HG02973 (cell line): ENCODE measurements at regions not wholly inside any gene's neighbourhood (a gene's known extent, or its start where the extent isn't known, plus 50 kb on each side); places are given as distances from the start of the nearest gene placed in this dataset.

Experiments used
- ATAC-seq: cut with Tn5 transposase; IDR thresholded peaks from one replicate; pipeline ENCODE4 v1.9.1; 2021; ENCODE audit warnings: moderate library complexity; ENCODE audit not compliant: unreplicated experiment

DNA sequence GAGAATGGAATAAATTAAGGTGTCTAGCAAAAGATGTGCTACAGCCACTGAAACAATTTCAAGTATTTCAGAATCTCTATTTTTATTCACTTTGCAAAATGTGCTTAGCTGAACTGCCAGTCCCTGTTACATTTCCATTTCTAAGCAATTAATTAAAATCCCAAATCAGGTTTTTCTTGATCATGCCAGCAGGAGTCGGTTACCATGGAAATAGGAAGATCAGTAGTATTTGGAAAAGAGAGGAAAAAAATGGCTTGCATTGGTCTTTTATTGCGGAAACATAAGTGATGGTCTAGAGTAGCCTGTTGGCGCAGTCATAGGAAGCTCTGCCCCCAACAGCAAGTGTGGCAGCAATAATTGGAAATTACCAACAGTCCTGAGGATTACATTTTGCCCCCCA is 867.1 kb downstream of the GATA3 start:
- ATAC-seq = no peak

DNA sequence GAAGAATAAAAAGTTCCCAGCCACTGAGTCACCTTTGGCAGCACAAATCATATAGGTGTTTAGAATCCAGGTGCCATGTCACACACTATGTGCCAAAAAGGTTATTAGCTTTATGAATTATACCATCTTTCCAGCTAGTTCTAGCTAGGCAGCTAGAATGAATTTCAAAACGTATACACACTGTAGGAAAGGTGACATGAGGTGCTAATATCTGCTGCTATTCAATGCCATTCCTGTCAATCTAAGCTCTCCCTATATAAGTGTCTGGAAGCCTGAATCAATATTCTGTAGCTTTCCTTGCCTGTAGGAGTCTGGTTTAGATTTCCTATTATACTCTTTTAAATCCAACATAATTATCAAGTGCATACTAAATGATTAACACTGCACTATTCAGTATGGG is 868.6 kb downstream of the GATA3 start:
- no peak for ATAC-seq

GRCh38 chr10:8927705-8928104 is 873.2 kb downstream of the GATA3 start:
- ATAC-seq = no peak

DNA sequence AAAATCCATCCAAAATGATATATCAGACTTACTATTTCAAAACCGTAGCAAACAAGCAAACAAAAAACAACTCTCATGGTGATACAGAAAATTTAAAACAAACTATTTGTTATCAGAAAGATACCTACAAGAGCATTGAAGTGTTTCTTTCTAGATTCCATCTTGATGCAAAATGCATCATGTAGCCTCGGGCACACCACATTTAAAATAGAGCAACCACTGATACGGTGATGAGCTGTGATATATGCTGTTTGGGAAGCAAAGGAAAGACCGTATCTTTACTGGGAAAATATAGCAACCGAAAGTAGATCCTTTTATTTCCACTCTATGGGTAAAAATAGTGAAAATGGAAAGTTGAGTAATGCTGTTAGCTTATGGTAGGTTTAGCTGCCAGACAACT is 892.0 kb downstream of the GATA3 start:
- ATAC-seq = no peak

DNA sequence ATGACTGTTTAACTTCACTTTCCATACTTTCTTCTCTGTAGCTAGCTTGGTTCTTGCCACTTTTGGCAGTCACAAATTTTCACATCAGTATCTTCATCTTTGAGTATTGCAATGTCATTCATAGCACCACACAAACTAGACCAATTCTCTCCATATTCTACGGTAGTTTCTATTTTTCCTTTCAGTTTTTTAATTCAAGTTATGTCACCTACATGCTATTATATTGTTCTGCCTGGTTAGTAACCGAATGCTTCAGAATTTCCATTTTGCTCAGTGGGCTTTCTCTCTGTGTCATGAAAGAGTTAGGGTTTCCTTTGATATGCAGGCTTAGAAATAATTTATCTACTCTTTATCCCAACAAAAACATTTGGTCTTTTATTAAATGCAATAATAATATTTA is 896.5 kb downstream of the GATA3 start:
- ATAC-seq = no peak

DNA sequence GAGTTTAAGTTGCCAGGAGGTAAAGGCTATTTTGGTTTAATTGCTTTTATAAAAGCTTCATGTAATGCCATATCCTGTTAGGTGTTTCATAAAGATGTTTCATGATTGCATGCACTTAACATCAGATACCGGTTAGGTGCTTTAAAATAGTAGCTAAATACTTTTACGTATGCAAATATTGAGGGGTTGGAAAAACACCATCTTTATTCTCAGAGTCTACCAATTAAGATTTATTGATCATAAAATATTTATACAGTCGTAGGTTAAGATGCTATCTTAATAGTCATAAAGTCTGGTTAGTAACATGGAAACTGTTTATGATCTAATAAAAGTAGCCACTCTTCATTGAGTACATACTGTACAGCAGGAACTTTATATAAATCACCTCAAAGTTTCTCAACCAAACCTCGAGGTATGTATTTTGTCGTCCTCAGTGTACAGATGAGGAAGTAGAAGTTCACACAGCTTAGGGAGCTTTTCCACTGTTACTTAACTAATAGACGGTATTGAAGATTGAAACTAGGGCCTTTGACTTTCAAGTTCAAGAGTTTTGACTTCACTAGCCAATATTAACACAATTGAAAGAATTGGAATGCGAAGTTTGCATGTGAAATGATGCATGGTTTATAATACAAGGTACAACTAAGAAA is 897.1 kb downstream of the GATA3 start:
- ATAC-seq = no peak

GRCh38 chr10:8956400-8956799 is 901.9 kb downstream of the GATA3 start:
- ATAC-seq = no peak

- no peak for ATAC-seq
Observed at GRCh38 chr10:8962249-8962648, 907.8 kb downstream of the GATA3 start.

GRCh38 chr10:8967061-8967460 is 912.6 kb downstream of the GATA3 start:
- ATAC-seq = no peak

GRCh38 chr10:8969853-8970252 is 915.4 kb downstream of the GATA3 start:
- no peak for ATAC-seq

DNA sequence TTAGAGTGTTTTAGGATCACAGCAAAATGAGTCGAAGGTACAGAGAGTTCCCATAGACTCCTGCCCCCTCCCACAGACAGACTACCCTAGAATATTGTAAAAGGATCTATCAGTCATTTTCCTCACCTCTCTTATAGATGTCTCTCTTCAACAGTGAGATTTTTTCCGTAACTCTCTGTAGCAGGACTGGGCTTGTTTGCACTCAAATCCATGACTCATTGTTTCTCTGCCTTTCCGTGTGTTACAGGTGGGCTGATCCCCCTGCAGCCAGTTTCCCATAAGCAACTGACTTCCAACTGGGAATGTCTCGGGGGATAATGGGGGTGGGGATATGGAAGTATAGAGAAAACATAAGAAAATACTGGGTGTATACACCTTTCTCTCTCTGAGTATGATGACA is 921.0 kb downstream of the GATA3 start:
- ATAC-seq = no peak

GRCh38 chr10:8978100-8978499 is 923.6 kb downstream of the GATA3 start:
- ATAC-seq = no peak

DNA sequence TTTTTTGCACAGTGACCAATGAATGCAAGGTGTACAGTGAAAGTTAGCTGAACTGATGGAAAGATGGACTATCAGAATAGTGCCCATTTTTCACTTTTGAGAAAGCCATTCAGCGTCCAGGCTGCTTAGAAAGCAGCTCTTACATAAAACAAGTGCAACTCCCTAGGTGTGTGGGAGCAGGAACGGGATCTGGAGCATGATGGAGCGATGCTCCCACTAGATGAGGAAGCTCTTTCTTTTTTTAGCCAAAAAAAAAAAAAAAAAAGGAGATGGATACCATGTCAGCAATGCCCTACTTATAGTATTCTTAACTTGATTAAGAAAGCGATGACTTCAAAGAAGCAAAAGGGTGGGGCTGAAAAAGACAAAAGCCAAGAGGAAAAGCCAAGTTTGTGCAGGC is 925.5 kb downstream of the GATA3 start:
- ATAC-seq = no peak

DNA sequence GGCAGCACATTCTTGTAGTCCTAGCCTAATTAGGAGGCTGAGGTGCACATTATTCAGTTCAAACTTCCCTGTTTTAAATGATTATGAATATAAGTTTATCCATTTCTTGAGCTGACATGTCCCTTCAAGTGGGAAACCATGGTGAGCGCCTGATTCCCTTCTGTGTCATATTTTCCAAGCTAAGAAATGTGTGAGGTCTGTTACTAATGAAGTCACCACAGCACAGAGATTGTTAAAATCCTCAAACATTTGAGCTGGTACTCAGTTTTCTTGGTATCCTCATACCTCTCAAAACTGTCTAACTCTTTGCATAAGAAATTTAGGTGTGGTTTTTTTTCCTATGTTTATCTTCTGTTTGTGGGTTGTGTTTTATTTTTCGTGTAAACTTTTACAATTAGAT is 926.8 kb downstream of the GATA3 start:
- ATAC-seq = no peak

DNA sequence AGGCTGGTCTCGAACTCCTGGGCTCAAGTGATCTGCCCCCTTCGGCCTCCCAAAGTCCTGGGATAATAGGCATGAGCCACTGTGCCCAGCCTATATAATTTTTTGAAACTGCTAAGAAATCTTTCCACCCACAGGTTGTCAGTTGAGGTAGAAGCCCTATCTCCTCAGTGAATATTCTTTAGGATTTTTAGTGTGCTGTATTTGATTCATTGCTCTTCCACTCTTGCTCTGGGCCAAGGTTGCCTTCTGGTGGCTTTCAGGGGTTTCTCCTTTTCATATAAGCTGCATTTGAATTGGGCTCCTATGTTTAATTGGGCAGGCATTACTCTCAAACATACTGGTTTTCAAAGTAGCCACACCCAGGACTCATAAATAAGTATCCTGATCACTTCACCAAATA is 931.2 kb downstream of the GATA3 start:
- ATAC-seq = no peak

DNA sequence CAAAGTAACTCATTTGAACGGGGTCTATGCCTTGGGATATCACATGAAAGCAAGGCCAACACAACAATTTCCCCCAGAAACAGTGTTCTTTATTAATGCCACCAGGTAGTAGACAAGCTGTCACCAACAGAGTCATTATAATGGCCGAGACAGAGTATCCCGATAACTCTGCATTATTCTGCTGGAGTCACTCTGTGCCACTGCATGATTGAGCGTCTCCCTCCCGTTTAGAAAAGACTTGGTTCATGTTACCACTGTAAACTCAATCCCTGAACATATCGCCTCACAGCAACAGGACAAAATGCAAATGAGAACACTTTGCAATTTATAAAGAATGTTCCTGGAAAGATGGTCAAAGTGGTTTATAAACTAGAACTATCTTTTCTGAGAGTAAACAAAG is 932.5 kb downstream of the GATA3 start:
- ATAC-seq = no peak

DNA sequence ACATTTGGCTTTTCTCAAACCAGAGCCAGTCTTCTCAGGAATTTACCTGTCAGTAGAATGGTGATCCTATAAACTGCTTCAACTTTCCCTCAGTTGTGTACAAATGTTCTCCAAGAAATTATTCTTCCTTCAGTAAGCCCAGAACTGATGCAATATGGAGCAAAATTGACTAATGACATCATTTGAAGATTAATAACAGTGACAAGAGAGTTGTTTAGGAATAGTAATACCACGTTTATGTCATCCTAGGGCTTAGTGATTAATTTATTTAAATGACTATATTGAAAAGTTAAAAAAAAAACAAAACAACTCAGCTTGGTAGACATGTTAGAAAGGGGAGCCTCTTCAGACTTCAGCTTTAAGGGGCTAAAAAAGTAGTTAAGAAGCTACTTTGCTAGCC is 933.2 kb downstream of the GATA3 start:
- no peak for ATAC-seq

DNA sequence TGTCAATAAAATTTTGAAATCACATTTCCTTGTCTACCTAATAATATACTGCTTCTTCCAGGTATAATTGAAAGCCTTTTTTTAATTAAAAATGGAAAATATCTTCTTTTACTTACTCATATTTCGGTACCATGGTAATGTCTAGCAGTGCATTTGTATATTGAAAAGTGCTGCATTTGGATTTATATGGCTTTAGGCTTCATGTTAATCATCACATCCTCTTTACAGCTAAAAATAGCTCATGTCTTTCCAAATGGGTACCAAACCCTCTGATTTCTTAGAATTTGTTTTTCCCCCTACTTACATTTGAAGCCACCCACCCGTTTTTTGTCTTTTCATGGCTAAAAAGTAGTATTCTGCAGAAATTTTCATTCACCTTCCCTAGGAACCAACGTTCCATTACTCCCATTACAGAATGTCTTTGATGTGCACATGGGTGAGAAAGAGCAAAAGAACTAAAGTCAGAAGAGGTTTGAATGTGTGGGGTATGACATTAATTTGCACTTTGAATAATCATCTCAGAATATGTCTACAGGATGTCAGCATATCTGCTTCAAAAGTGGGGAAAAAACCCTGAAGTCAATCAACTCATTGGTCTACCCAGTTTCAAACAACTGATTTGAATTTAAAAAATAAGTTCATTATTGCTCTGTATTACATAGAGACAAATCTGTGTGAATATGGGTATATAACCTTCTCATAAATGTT is 935.9 kb downstream of the GATA3 start:
- no peak for ATAC-seq

DNA sequence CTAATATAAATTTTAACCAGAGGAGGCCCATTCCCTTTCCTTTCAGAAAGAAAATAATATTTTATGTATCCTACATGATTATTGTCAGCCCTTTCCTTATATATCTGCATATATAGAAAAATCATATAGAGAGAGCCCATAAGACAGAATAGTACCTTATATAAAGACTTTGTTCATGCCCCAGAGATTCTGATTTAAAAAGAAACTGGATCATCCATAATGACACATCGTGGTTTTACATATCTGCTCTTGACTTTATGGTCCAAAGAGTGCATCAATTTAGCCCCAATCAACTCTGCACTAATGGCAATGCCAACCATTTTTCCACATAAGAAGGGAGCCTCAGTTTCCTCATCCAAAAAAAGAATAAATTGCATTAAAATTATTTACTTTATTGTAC is 937.5 kb downstream of the GATA3 start:
- no peak for ATAC-seq

DNA sequence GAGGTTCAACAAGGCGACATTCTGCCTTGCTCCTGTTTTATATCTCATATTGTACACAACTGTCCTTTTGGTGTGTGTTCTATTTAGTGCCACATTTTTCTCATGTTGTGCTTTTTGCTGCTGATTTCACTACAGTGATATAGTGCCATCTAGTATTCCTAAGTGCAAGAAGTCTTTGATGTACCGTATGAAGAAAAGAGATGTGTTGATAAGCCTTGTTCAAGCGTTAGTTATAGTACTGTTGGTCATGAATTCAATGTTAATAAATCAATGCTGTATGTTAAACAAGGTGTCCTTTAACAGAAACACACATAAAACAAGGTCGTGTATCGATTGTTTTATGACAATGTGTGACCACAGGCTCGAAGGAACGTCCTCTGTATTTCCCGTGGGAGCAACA is 939.4 kb downstream of the GATA3 start:
- ATAC-seq = no peak

DNA sequence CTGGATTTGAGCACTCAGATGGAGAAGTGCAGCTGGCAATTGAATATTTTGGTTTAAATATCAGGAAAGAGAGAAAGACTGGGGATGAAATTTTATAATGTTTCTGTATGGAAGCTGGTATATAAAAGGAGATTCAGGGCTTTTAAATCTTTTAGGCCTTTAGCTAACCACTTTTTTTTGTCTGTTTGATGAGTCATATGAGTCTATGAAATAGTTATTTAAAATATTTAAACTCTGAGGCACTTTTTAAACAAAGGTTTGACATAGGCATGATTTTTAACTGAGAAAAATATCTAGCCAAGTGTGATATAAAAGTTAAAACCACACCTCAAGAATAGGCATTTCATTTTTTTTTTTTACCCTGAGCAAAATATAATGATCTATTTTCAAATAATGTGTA is 944.3 kb downstream of the GATA3 start:
- no peak for ATAC-seq

GRCh38 chr10:9003122-9003521 is 948.6 kb downstream of the GATA3 start:
- no peak for ATAC-seq

GRCh38 chr10:9004736-9005135 is 950.2 kb downstream of the GATA3 start:
- ATAC-seq = no peak
